ENCODE measurements at regions not wholly inside any gene's neighbourhood (a gene's known extent, or its start where the extent isn't known, plus 50 kb on each side); places are given as distances from the start of the nearest gene placed in this dataset.

DNA sequence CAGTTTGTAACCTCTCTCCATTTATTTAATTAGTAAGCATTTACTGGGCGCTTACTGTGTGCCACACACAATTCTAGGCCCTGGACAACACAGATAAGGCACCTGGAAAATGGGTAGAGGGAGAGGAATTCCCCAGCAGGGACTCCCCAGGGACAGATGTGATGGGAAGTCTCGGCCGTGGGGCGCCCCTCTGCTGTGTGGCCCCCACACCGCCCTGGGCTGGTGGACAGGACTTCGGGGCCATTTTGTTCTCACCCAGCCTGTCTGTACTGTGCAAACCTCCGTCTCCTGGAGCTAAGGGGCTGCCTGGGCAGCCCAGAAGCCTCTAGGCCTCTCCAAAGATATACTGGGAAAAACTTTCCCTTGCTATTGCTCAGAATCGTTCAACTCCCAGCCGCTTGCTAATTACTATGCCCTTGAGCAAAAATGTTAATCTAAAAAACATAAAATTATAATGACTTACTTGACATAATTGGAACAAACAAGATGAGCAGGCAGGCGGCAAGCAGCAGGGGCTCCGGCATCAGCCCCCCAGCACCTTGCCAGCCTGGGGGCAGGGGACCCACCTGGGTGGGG, 64.4 kb upstream of the NCOR2 start:
- H3K9me3 ChIP-seq (ENCODE audit: low read depth): no peaks in the 10 kb centered on the region
- TF ChIP-seq, protein P1, sequence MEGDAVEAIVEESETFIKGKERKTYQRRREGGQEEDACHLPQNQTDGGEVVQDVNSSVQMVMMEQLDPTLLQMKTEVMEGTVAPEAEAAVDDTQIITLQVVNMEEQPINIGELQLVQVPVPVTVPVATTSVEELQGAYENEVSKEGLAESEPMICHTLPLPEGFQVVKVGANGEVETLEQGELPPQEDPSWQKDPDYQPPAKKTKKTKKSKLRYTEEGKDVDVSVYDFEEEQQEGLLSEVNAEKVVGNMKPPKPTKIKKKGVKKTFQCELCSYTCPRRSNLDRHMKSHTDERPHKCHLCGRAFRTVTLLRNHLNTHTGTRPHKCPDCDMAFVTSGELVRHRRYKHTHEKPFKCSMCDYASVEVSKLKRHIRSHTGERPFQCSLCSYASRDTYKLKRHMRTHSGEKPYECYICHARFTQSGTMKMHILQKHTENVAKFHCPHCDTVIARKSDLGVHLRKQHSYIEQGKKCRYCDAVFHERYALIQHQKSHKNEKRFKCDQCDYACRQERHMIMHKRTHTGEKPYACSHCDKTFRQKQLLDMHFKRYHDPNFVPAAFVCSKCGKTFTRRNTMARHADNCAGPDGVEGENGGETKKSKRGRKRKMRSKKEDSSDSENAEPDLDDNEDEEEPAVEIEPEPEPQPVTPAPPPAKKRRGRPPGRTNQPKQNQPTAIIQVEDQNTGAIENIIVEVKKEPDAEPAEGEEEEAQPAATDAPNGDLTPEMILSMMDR (IDR thresholded peaks at IDR 0.05; ENCODE audit: poor library complexity): no peak
- TF ChIP-seq EZH2 (IDR thresholded peaks at IDR 0.05; ENCODE audit: borderline replicate concordance): no peak
- no peak for TF ChIP-seq EZH2phosphoT487 (IDR thresholded peaks at IDR 0.05; ENCODE audit: low read depth, severe bottlenecking, unreplicated experiment)
- no peaks in the 10 kb centered on the region for H3K9me2 ChIP-seq (replicated peaks; ENCODE audit: insufficient read depth)
- no peak for DNase-seq (ENCODE audit: low spot score)
- no peak overlapping the region for H3K4me3 ChIP-seq
- H3K27ac ChIP-seq: peak overlapping the region; percentile 88
- H3K4me2 ChIP-seq: no peak overlapping the region
- no peaks in the 10 kb centered on the region for H3K79me2 ChIP-seq
- WGBS (ENCODE audit: low lambda C conversion rate, missing lambda C conversion rate): 91% methylated on average over 11 of the region's 11 CpGs
- no peaks in the 10 kb centered on the region for H4K20me1 ChIP-seq (ENCODE audit: insufficient read depth, poor library complexity, severe bottlenecking)
- H2AFZ ChIP-seq: no peak overlapping the region
- H3K4me1 ChIP-seq (ENCODE audit: insufficient read depth): peaks cover 29% of the 10 kb centered on the region
- no peaks in the 10 kb centered on the region for H3K36me3 ChIP-seq (replicated peaks; ENCODE audit: insufficient read depth, low read depth)
- no peaks in the 10 kb centered on the region for H3K27me3 ChIP-seq

DNA sequence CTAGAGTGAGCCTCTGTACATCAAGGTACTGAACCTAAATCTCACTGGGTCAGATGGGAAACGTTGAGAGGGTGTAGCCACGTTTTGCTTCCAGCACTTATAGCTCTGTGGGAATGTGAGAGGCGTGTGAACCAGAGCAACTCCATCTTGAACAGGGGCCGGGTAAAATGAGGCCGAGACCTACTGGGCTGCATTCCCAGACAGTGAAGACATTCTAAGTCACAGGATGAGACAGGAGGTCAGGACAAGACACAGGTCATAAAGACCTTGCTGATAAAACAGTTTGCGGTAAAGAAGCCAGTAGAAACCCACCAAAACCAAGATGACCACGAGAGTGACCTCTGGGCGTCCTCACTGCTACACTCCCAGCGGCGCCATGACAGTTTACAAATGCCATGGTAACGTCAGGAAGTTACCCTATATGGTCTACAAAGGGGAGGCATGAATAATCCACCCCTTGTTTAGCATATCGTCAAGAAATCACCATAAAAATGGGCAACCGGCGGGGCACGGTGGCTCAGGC, 63.4 kb upstream of the NCOR2 start:
- Histone ChIP-seq H3K4me3 (no peak overlapping the region), H3K27ac (no peak overlapping the region), H3K27me3 (no peaks in the 10 kb centered on the region), H3K9me3 (ENCODE audit: low read depth) (no peaks in the 10 kb centered on the region), H3K36me3 (replicated peaks; ENCODE audit: insufficient read depth, low read depth) (no peaks in the 10 kb centered on the region), H3K4me2 (no peak overlapping the region), H3K9me2 (replicated peaks; ENCODE audit: insufficient read depth) (no peaks in the 10 kb centered on the region), H2AFZ (no peak overlapping the region), H3K79me2 (no peaks in the 10 kb centered on the region), H4K20me1 (ENCODE audit: insufficient read depth, poor library complexity, severe bottlenecking) (no peaks in the 10 kb centered on the region), H3K4me1 (ENCODE audit: insufficient read depth) (peaks cover 31% of the 10 kb centered on the region)
- TF ChIP-seq EZH2 (IDR thresholded peaks at IDR 0.05; ENCODE audit: borderline replicate concordance) (no peak), EZH2phosphoT487 (IDR thresholded peaks at IDR 0.05; ENCODE audit: low read depth, severe bottlenecking, unreplicated experiment) (no peak)
- TF ChIP-seq, protein P1 (IDR thresholded peaks at IDR 0.05; ENCODE audit: poor library complexity): no peak
- 83% methylated on average over 15 of the region's 15 CpGs for WGBS (ENCODE audit: low lambda C conversion rate, missing lambda C conversion rate)
- no peak for DNase-seq (ENCODE audit: low spot score)

DNA sequence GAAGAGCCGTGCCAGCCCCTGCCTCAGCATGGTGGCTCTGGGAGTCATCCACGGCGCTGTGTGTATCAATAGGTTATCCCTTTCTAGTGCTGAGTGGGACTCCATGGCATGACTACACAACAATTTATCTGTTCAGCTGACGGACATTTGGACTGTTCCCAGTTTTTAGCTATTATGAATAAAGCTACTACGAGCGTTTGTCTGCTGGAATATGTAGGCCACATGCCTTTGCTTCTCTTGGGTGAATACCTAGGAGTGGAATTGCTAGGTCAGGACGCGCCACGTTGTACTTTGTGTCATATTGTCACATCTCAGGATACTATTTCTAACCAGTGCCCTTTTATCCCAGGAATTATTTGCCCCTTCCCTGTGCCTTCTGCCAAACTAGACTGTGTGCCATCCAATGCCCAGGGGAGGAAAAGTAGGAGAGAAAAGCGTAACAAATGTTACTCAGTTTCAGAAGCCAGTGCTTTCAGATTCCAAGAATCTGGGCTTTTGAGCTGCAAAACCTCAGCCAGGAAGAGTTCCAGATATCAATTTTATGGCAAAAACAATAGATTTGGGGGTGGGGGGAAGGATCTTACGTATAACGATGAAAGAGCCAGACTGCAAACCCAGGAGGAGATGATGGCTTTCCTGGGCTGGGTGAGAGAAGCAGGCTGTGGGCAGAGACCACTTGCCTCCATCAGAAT, 62.5 kb upstream of the NCOR2 start:
- TF ChIP-seq EZH2phosphoT487 (IDR thresholded peaks at IDR 0.05; ENCODE audit: low read depth, severe bottlenecking, unreplicated experiment): no peak
- TF ChIP-seq, protein P1 (IDR thresholded peaks at IDR 0.05; ENCODE audit: poor library complexity): no peak
- no peak for TF ChIP-seq EZH2 (IDR thresholded peaks at IDR 0.05; ENCODE audit: borderline replicate concordance)
- Histone ChIP-seq H3K27me3 (no peaks in the 10 kb centered on the region), H3K79me2 (no peaks in the 10 kb centered on the region), H3K9me3 (ENCODE audit: low read depth) (no peaks in the 10 kb centered on the region), H3K36me3 (replicated peaks; ENCODE audit: insufficient read depth, low read depth) (no peaks in the 10 kb centered on the region), H3K4me1 (ENCODE audit: insufficient read depth) (peaks cover 32% of the 10 kb centered on the region), H3K4me3 (no peak overlapping the region), H2AFZ (no peak overlapping the region), H3K4me2 (no peak overlapping the region), H3K27ac (no peak overlapping the region), H4K20me1 (ENCODE audit: insufficient read depth, poor library complexity, severe bottlenecking) (no peaks in the 10 kb centered on the region), H3K9me2 (replicated peaks; ENCODE audit: insufficient read depth) (no peaks in the 10 kb centered on the region)
- no peak for DNase-seq (ENCODE audit: low spot score)
- 95% methylated on average over 12 of the region's 12 CpGs for WGBS (ENCODE audit: low lambda C conversion rate, missing lambda C conversion rate)

Measured in hepatocyte (in vitro differentiated cells).